ENCODE measurements at regions not wholly inside any gene's neighbourhood (a gene's known extent, or its start where the extent isn't known, plus 50 kb on each side); places are given as distances from the start of the nearest gene placed in this dataset.

- DNase-seq, result no peak
- Mint-ChIP-seq H3K27ac (ENCODE audit: unreplicated experiment) (no peak overlapping the region), H3K27me3 (ENCODE audit: unreplicated experiment) (no peaks in the 10 kb centered on the region), H3K36me3 (ENCODE audit: unreplicated experiment) (no peaks in the 10 kb centered on the region), H3K4me1 (ENCODE audit: low read depth, unreplicated experiment) (no peaks in the 10 kb centered on the region), H3K9me3 (ENCODE audit: unreplicated experiment) (no peaks in the 10 kb centered on the region), H3K4me3 (ENCODE audit: unreplicated experiment) (no peak overlapping the region)
- TF ChIP-seq, protein P1, sequence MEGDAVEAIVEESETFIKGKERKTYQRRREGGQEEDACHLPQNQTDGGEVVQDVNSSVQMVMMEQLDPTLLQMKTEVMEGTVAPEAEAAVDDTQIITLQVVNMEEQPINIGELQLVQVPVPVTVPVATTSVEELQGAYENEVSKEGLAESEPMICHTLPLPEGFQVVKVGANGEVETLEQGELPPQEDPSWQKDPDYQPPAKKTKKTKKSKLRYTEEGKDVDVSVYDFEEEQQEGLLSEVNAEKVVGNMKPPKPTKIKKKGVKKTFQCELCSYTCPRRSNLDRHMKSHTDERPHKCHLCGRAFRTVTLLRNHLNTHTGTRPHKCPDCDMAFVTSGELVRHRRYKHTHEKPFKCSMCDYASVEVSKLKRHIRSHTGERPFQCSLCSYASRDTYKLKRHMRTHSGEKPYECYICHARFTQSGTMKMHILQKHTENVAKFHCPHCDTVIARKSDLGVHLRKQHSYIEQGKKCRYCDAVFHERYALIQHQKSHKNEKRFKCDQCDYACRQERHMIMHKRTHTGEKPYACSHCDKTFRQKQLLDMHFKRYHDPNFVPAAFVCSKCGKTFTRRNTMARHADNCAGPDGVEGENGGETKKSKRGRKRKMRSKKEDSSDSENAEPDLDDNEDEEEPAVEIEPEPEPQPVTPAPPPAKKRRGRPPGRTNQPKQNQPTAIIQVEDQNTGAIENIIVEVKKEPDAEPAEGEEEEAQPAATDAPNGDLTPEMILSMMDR (IDR thresholded peaks at IDR 0.05; ENCODE audit: partially characterized antibody, unreplicated experiment), result no peak
Measured at GRCh38 chr3:30471066-30471465, 135.3 kb upstream of the TGFBR2 start.

GRCh38 chr3:30471796-30472489, 134.5 kb upstream of the TGFBR2 start:
- no peaks in the 10 kb centered on the region for H3K36me3 Mint-ChIP-seq (ENCODE audit: unreplicated experiment)
- no peak for DNase-seq
- H3K27me3 Mint-ChIP-seq (ENCODE audit: unreplicated experiment), result no peaks in the 10 kb centered on the region
- TF ChIP-seq, protein P1 (IDR thresholded peaks at IDR 0.05; ENCODE audit: partially characterized antibody, unreplicated experiment), result no peak
- no peak overlapping the region for H3K4me3 Mint-ChIP-seq (ENCODE audit: unreplicated experiment)
- no peak overlapping the region for H3K27ac Mint-ChIP-seq (ENCODE audit: unreplicated experiment)
- H3K4me1 Mint-ChIP-seq (ENCODE audit: low read depth, unreplicated experiment), result no peaks in the 10 kb centered on the region
- H3K9me3 Mint-ChIP-seq (ENCODE audit: unreplicated experiment), result no peaks in the 10 kb centered on the region

- H3K27me3 Mint-ChIP-seq (ENCODE audit: unreplicated experiment), result no peaks in the 10 kb centered on the region
- H3K27ac Mint-ChIP-seq (ENCODE audit: unreplicated experiment), result no peak overlapping the region
- H3K4me3 Mint-ChIP-seq (ENCODE audit: unreplicated experiment), result no peak overlapping the region
- no peaks in the 10 kb centered on the region for H3K4me1 Mint-ChIP-seq (ENCODE audit: low read depth, unreplicated experiment)
- no peaks in the 10 kb centered on the region for H3K9me3 Mint-ChIP-seq (ENCODE audit: unreplicated experiment)
- TF ChIP-seq, protein P1 (IDR thresholded peaks at IDR 0.05; ENCODE audit: partially characterized antibody, unreplicated experiment), result no peak
- no peak for DNase-seq
- H3K36me3 Mint-ChIP-seq (ENCODE audit: unreplicated experiment), result no peaks in the 10 kb centered on the region
Measured at GRCh38 chr3:30473374-30474051, 132.9 kb upstream of the TGFBR2 start.

- H3K9me3 Mint-ChIP-seq (ENCODE audit: unreplicated experiment), result no peaks in the 10 kb centered on the region
- peaks cover under 1% of the 10 kb centered on the region for H3K36me3 Mint-ChIP-seq (ENCODE audit: unreplicated experiment)
- no peak for DNase-seq
- no peaks in the 10 kb centered on the region for H3K4me1 Mint-ChIP-seq (ENCODE audit: low read depth, unreplicated experiment)
- H3K27me3 Mint-ChIP-seq (ENCODE audit: unreplicated experiment), result no peaks in the 10 kb centered on the region
- TF ChIP-seq, protein P1 (IDR thresholded peaks at IDR 0.05; ENCODE audit: partially characterized antibody, unreplicated experiment), result no peak
- H3K27ac Mint-ChIP-seq (ENCODE audit: unreplicated experiment), result no peak overlapping the region
- no peak overlapping the region for H3K4me3 Mint-ChIP-seq (ENCODE audit: unreplicated experiment)
Measured at GRCh38 chr3:30474371-30474770, 132.0 kb upstream of the TGFBR2 start.
